ENCODE measurements at regions not wholly inside any gene's neighbourhood (a gene's known extent, or its start where the extent isn't known, plus 50 kb on each side); places are given as distances from the start of the nearest gene placed in this dataset.
"Not testable (repeated sequence)": the region's sequence is repeated elsewhere in the genome, so short reads cannot be mapped to it uniquely, and the experiment has no call there.

DNA sequence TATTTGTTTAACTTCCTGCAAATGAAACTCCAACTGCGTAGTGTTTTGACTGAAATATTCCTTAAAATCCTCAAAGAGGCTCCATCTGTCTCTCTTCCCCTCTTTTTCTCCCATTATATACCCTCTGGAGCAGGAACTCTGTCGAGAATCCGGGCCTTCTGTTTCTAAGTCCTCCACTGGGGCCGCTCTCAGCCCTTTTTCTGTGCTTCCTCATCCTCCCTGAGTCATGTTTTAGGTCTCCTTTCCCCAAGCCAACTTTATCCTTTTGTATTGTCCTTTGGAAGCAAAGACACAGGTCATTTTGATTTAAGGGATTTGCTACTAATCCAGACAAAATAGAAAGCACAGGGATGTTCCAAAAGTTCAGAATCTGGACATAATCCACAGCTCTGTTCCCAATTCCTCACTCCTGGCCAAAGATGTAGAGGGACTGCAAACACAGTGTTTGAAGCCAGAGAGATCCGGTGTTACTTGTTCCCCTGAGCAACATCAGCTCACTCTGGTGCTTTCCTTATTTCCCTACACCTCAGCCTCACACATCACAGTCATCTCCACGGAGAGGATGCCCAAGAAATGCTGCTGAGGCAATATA is 131.0 kb upstream of the KLF3 start:
- Histone ChIP-seq H3K27me3 (ENCODE audit: insufficient read depth, low read length) (no peaks in the 10 kb centered on the region), H3K9me3 (ENCODE audit: control insufficient read depth in 1 of 2, insufficient read depth in 1 of 2, low read depth in 1 of 2, low read length in 2 of 2) (no peaks in the 10 kb centered on the region), H3K27ac (ENCODE audit: low read depth, low read length) (no peak overlapping the region), H3K36me3 (ENCODE audit: control insufficient read depth in 1 of 2, insufficient read depth in 2 of 2, low read length in 2 of 2) (no peaks in the 10 kb centered on the region), H3K9me2 (ENCODE audit: insufficient read depth) (no peaks in the 10 kb centered on the region), H3K4me2 (ENCODE audit: low read length) (no peak overlapping the region), H2AFZ (ENCODE audit: low read depth, low read length, poor library complexity, severe bottlenecking) (no peak overlapping the region), H4K20me1 (ENCODE audit: insufficient read depth) (no peaks in the 10 kb centered on the region), H3K4me1 (ENCODE audit: control insufficient read depth in 1 of 2, insufficient read depth in 2 of 2, low read length in 2 of 2) (no peaks in the 10 kb centered on the region; a peak in 1 of 4 replicates), H3K9ac (ENCODE audit: low read length) (no peak overlapping the region), H3K4me3 (replicated peaks in 1 of 2; ENCODE audit: low read depth in 1 of 2, low read length in 2 of 2) (no peak overlapping the region), H3K79me2 (ENCODE audit: insufficient read depth, low read length) (no peaks in the 10 kb centered on the region)
- no peak for ATAC-seq
- intact Hi-C loops (cut with micrococcal nuclease): no loop called here
- TF ChIP-seq CEBPB (IDR thresholded peaks at IDR 0.05; ENCODE audit: low read depth) (no peak), EGR1 (IDR thresholded peaks at IDR 0.05; ENCODE audit: low read depth) (no peak), JUND (IDR thresholded peaks at IDR 0.05) (no peak), CBX3 (IDR thresholded peaks at IDR 0.05; ENCODE audit: low read depth) (no peak), YY1 (IDR thresholded peaks at IDR 0.05; ENCODE audit: extremely low read depth, insufficient replicate concordance, low read depth, low read length) (no peak), EZH2 (IDR thresholded peaks at IDR 0.05) (no peak)
- TF ChIP-seq, protein P1, sequence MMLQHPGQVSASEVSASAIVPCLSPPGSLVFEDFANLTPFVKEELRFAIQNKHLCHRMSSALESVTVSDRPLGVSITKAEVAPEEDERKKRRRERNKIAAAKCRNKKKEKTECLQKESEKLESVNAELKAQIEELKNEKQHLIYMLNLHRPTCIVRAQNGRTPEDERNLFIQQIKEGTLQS (IDR thresholded peaks at IDR 0.05): no peak
- no TSS peak for BruUV-seq (replicated peaks)
- no peak for DNase-seq (ENCODE audit: low read depth, low spot score)
- CTCF ChIA-PET: no interaction called here
- POLR2A ChIA-PET: no interaction called here
- RAD21 ChIA-PET (ENCODE audit: low non-redundant PET in 1 of 2, low total read pairs in 2 of 2, uncharacterized antibody in 2 of 2, unreplicated experiment in 2 of 2): no interaction called here

DNA sequence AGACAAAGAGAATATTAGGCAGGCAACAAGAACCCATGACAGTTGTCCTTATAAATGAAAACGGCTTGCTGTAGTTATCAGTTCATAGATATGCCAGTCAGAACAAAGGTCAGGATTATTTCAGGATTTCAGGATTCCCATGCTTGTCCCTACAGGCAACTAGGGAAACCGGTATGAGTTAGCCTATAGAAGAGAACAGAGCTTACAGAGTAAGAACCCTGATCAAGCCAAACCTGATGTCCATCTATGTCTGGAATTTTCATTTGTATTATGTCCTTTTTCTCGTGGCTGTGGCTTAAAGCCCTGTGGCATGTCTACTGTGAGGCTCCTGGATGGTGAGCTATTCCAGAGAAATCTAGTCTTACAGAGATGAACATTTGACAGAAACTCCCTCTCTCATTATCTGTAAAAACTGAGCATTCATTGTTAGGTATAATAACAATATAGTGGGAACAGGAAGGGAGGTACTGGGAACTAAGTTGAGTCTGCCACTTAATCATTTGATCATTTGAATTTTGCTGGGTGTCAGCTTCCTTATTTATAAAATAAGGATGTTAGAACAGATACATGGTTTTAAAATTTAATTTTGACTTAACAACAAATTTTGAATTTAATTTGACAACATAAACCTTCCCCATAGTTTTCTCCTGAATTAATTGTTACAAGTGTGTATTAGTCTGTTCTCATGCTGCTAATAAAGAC is 129.5 kb upstream of the KLF3 start:
- no peaks in the 10 kb centered on the region for H3K9me3 ChIP-seq (ENCODE audit: control insufficient read depth in 1 of 2, insufficient read depth in 1 of 2, low read depth in 1 of 2, low read length in 2 of 2)
- H3K4me2 ChIP-seq (ENCODE audit: low read length): no peak overlapping the region
- H4K20me1 ChIP-seq (ENCODE audit: insufficient read depth): no peaks in the 10 kb centered on the region
- no peaks in the 10 kb centered on the region for H3K79me2 ChIP-seq (ENCODE audit: insufficient read depth, low read length)
- no peak for TF ChIP-seq ELF1 (IDR thresholded peaks at IDR 0.05; ENCODE audit: borderline replicate concordance, low read depth)
- ChIA-PET CTCF (no interaction called here), POLR2A (no interaction called here), RAD21 (ENCODE audit: low non-redundant PET in 1 of 2, low total read pairs in 2 of 2, uncharacterized antibody in 2 of 2, unreplicated experiment in 2 of 2) (no interaction called here)
- BruUV-seq (replicated peaks): no TSS peak
- no peaks in the 10 kb centered on the region for H3K4me1 ChIP-seq (ENCODE audit: control insufficient read depth in 1 of 2, insufficient read depth in 2 of 2, low read length in 2 of 2)
- no peak for DNase-seq (ENCODE audit: low read depth, low spot score)
- no peak for ATAC-seq
- H3K27me3 ChIP-seq (ENCODE audit: insufficient read depth, low read length): no peaks in the 10 kb centered on the region
- intact Hi-C loops (cut with micrococcal nuclease): no loop called here
- H3K27ac ChIP-seq (ENCODE audit: low read depth, low read length): no peak overlapping the region
- no peaks in the 10 kb centered on the region for H3K9me2 ChIP-seq (ENCODE audit: insufficient read depth)
- H3K4me3 ChIP-seq (replicated peaks in 1 of 2; ENCODE audit: low read depth in 1 of 2, low read length in 2 of 2): no peak overlapping the region
- no peak overlapping the region for H2AFZ ChIP-seq (ENCODE audit: low read depth, low read length, poor library complexity, severe bottlenecking)
- no peaks in the 10 kb centered on the region for H3K36me3 ChIP-seq (ENCODE audit: control insufficient read depth in 1 of 2, insufficient read depth in 2 of 2, low read length in 2 of 2)
- H3K9ac ChIP-seq (ENCODE audit: low read length): no peak overlapping the region

DNA sequence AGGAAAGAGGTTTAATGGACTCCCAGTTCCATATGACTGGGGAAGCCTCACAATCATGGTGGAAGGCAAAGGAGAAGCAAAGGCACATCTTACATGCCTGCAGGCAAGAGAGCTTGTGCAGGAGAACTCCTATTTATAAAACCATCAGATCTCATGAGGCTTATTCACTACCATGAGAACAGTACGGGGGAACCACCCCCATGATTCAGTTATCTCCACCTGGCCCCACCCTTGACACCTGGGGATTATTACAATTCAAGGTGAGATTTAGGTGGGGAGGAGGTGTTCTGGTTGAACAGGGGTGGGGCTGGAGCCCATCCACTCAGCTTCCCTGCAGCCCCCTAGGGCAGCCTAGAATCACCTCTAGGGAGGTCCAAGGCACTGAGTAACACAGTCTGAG is 128.9 kb upstream of the KLF3 start:
- intact Hi-C loops (cut with micrococcal nuclease); H3K27me3 ChIP-seq (ENCODE audit: insufficient read depth, low read length); CTCF ChIA-PET; H4K20me1 ChIP-seq (ENCODE audit: insufficient read depth); H3K79me2 ChIP-seq (ENCODE audit: insufficient read depth, low read length); RAD21 ChIA-PET (ENCODE audit: low non-redundant PET in 1 of 2, low total read pairs in 2 of 2, uncharacterized antibody in 2 of 2, unreplicated experiment in 2 of 2); DNase-seq (ENCODE audit: low read depth, low spot score); H2AFZ ChIP-seq (ENCODE audit: low read depth, low read length, poor library complexity, severe bottlenecking); H3K4me3 ChIP-seq (replicated peaks in 1 of 2; ENCODE audit: low read depth in 1 of 2, low read length in 2 of 2); ATAC-seq; H3K4me1 ChIP-seq (ENCODE audit: control insufficient read depth in 1 of 2, insufficient read depth in 2 of 2, low read length in 2 of 2); H3K4me2 ChIP-seq (ENCODE audit: low read length); H3K27ac ChIP-seq (ENCODE audit: low read depth, low read length); H3K9me3 ChIP-seq (ENCODE audit: control insufficient read depth in 1 of 2, insufficient read depth in 1 of 2, low read depth in 1 of 2, low read length in 2 of 2); BruUV-seq (replicated peaks); H3K36me3 ChIP-seq (ENCODE audit: control insufficient read depth in 1 of 2, insufficient read depth in 2 of 2, low read length in 2 of 2); H3K9me2 ChIP-seq (ENCODE audit: insufficient read depth); H3K9ac ChIP-seq (ENCODE audit: low read length); POLR2A ChIA-PET: not testable (repeated sequence)
